HEK293T (cell line): ENCODE measurements at regions not wholly inside any gene's neighbourhood (a gene's known extent, or its start where the extent isn't known, plus 50 kb on each side); places are given as distances from the start of the nearest gene placed in this dataset.

ENCODE experiments used
- CTCF ChIA-PET: fragments of 350-600 bp; formaldehyde crosslinking; extraction: SDS; loops from one replicate; lab custom pipeline; 2021; ENCODE audit warnings: antibody characterized with exemption, inconsistent platforms; lab: Yijun Ruan, JAX
- POLR2A ChIA-PET: fragments of 350-600 bp; formaldehyde crosslinking; extraction: SDS; loops from one replicate; lab custom pipeline; 2020; ENCODE audit warnings: antibody characterized with exemption, inconsistent platforms; lab: Yijun Ruan, JAX
- DNase-seq: peaks from one replicate; pipeline ENCODE4 v3.0.0; 2012; ENCODE audit warnings: mixed read lengths; ENCODE audit errors: extremely low spot score
- ARNT ChIP-seq: fragments of 450-650 bp; IDR thresholded peaks from 2 replicates; pipeline ENCODE4 v1.6.1; 2017; ENCODE audit warnings: mild to moderate bottlenecking
- BHLHE40 ChIP-seq: fragments of 450-650 bp; IDR thresholded peaks from 2 replicates; pipeline ENCODE4 v1.6.1; 2016; ENCODE audit warnings: mild to moderate bottlenecking, moderate library complexity, borderline replicate concordance
- CTBP1 ChIP-seq: fragments of 450-650 bp; IDR thresholded peaks from 2 replicates; pipeline ENCODE4 v1.6.1; 2016; ENCODE audit warnings: borderline replicate concordance
- ELF4 ChIP-seq: fragments of 450-650 bp; IDR thresholded peaks from 2 replicates; pipeline ENCODE4 v1.6.1; 2017; ENCODE audit warnings: antibody characterized with exemption
- FOXA1 ChIP-seq: fragments of 450-650 bp; IDR thresholded peaks from 2 replicates; pipeline ENCODE4 v1.6.1; 2016; ENCODE audit warnings: mild to moderate bottlenecking
- FOXK2 ChIP-seq: fragments of 450-650 bp; IDR thresholded peaks from 2 replicates; pipeline ENCODE4 v1.6.1; 2016; ENCODE audit warnings: mild to moderate bottlenecking
- FOXM1 ChIP-seq: fragments of 450-650 bp; IDR thresholded peaks from 2 replicates; pipeline ENCODE4 v1.6.1; 2017; ENCODE audit warnings: mild to moderate bottlenecking, borderline replicate concordance
- HDGF ChIP-seq: fragments of 450-650 bp; IDR thresholded peaks from 2 replicates; pipeline ENCODE4 v1.6.1; 2017; ENCODE audit warnings: antibody characterized with exemption, borderline replicate concordance
- L3MBTL2 ChIP-seq: fragments of 450-650 bp; conservative IDR thresholded peaks from 2 replicates; pipeline ENCODE4 v1.6.1; 2016; ENCODE audit warnings: mild to moderate bottlenecking
- LEF1 ChIP-seq: fragments of 450-650 bp; IDR thresholded peaks from 2 replicates; pipeline ENCODE4 v1.6.1; 2017; ENCODE audit warnings: mild to moderate bottlenecking, borderline replicate concordance
- NFRKB ChIP-seq: fragments of 450-650 bp; IDR thresholded peaks from 2 replicates; pipeline ENCODE4 v1.6.1; 2016; ENCODE audit warnings: mild to moderate bottlenecking, moderate library complexity
- SP1 ChIP-seq: fragments of 450-650 bp; IDR thresholded peaks from 2 replicates; pipeline ENCODE4 v1.6.1; 2017
- SUZ12 ChIP-seq: fragments of 450-650 bp; IDR thresholded peaks from 2 replicates; pipeline ENCODE4 v1.6.1; 2016; ENCODE audit warnings: mild to moderate bottlenecking
- TARDBP ChIP-seq: fragments of 450-650 bp; IDR thresholded peaks from 2 replicates; pipeline ENCODE4 v1.6.1; 2016
- ZNF384 ChIP-seq: fragments of 450-650 bp; IDR thresholded peaks from 2 replicates; pipeline ENCODE4 v1.6.1; 2016
- TF ChIP-seq, protein P1 (sequence below): fragments of 450-650 bp; IDR thresholded peaks from 2 replicates; pipeline ENCODE4 v1.6.1; 2016

DNA sequence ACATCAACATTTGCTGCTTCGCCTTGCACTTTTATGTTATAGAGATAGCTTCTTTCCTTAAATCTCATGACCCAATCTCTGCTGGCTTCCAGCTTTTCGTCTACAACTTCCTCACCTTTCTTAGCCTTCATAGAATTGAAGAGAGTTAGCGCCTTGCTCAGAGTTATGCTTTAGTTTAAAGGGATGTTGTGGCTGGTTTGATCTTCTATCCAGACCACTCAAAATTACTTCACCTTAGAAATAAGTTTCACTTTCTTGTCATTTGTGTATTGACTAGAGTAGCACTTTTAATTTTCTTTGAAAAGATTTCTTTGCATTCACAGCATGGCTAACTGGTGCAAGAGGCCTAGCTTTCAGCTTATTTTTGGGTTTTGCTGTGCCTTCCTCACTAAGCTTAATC is 414.2 kb downstream of the ZNF608 start:
- POLR2A ChIA-PET: no interaction called here
- no peak for TF ChIP-seq BHLHE40
- CTCF ChIA-PET: no interaction called here
- no peak for DNase-seq

DNA sequence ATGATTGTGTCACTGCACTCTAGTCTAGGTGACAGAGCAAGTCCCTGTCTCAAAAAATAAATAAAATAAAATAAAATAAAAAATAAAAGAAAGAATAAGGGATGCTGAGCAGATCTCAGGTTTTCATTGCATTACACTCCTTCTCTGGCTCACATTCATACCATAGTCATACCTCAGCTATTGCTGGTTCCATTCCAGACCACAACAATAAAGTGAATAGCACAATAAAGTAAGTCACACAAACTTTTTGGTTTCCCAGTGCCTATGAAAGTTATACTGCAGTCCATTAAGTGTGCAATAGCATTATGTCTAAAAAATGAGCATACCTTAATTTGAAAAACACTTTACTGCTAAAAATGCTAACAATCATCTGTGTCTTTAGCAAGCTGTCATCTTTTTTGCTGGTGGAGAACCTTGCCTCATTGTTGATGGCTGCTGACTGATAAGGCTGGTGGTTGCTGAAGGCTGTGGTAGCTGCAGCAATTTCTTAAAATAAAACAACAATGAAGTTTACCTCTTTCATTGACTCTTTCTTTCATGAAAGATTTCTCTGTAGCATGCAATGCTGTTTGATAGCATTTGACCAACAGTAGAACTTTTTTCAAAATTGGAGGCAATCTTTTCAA is 415.7 kb downstream of the ZNF608 start:
- ChIA-PET POLR2A (no interaction called here), CTCF (interaction anchor here (0.5 kb wide), 2 partner anchors 24 to 52 kb away, joined by 3 to 4 read pairs; no protein-coding TSS in a partner anchor)
- TF ChIP-seq ARNT: no peak
- no peak for TF ChIP-seq FOXM1
- no peak for TF ChIP-seq SP1
- TF ChIP-seq ELF4: no peak
- TF ChIP-seq NFRKB: no peak
- TF ChIP-seq, protein P1, sequence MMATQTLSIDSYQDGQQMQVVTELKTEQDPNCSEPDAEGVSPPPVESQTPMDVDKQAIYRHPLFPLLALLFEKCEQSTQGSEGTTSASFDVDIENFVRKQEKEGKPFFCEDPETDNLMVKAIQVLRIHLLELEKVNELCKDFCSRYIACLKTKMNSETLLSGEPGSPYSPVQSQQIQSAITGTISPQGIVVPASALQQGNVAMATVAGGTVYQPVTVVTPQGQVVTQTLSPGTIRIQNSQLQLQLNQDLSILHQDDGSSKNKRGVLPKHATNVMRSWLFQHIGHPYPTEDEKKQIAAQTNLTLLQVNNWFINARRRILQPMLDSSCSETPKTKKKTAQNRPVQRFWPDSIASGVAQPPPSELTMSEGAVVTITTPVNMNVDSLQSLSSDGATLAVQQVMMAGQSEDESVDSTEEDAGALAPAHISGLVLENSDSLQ: no peak
- no peak for TF ChIP-seq CTBP1
- no peak for TF ChIP-seq ZNF384
- TF ChIP-seq LEF1: no peak
- TF ChIP-seq FOXA1: no peak
- no peak for TF ChIP-seq L3MBTL2
- DNase-seq: no peak

DNA sequence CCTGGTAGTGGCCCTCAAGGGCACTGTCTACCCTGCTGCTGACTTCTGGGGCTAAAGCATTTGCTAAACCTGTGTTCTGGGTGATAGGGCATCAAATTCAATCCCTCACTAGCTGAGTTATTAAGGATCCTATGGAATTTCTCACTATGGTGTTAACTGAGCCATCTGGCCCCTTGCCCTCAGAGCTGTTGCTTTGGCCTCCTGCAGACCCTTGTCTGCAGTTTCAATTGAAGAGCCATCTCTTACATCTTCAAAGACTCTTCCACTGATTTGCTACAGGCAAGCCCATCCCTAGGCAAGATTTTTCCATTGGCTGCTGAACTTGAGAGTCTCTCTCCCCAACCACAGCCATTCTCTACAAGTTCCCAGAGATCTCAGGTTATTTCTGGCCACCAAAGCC is 418.2 kb downstream of the ZNF608 start:
- ChIA-PET POLR2A (no interaction called here), CTCF (no interaction called here)
- TF ChIP-seq LEF1 (no peak), TARDBP (no peak)
- no peak for DNase-seq

DNA sequence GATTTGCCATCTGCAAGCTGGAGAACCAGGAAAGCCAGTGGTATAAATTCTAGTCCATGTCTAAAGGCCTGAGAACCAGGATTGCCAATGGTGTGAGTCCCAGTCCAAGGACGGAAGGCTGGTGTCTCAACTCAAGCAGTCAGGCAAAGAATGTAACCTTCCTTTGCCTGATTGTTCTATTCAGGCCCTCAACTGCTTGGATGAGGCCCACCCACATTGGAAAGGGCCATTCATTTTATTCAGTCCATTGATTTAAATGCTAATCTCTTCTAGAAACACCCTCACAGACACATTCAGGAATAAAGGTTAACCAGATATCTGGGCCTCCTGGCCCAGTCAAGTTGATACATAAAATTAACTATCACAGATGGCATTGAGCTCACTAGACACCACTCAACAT is 427.8 kb downstream of the ZNF608 start:
- CTCF ChIA-PET: no interaction called here
- DNase-seq: no peak
- POLR2A ChIA-PET: no interaction called here
- TF ChIP-seq BHLHE40 (no peak), HDGF (no peak), SUZ12 (no peak), LEF1 (no peak), ZNF384 (no peak), FOXK2 (no peak), SP1 (no peak), ELF4 (no peak), TARDBP (no peak), L3MBTL2 (no peak)
- TF ChIP-seq, protein P1: no peak

DNA sequence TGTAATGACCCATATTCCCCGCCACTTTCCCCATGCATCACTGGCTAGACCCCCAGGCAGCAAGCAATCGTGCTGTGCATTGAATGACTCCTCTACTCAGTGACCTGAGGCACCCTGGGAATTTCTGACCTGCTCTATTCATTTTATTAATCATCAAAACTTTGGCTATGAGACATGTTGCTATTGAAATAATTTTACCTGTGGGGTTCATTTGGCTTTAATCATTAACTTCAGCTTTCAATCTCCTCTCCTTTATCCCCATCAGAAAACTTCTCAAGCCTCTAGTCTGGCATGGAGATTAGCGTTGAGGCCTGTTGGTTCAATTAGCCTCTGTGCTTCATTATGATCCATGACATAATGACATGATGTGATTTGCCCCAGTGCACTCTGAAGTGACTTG is 429.0 kb downstream of the ZNF608 start:
- CTCF ChIA-PET: no interaction called here
- TF ChIP-seq CTBP1: no peak
- TF ChIP-seq FOXK2: no peak
- no peak for TF ChIP-seq ZNF384
- TF ChIP-seq, protein P1: no peak
- no peak for TF ChIP-seq L3MBTL2
- TF ChIP-seq TARDBP: no peak
- DNase-seq: no peak
- POLR2A ChIA-PET: no interaction called here

DNA sequence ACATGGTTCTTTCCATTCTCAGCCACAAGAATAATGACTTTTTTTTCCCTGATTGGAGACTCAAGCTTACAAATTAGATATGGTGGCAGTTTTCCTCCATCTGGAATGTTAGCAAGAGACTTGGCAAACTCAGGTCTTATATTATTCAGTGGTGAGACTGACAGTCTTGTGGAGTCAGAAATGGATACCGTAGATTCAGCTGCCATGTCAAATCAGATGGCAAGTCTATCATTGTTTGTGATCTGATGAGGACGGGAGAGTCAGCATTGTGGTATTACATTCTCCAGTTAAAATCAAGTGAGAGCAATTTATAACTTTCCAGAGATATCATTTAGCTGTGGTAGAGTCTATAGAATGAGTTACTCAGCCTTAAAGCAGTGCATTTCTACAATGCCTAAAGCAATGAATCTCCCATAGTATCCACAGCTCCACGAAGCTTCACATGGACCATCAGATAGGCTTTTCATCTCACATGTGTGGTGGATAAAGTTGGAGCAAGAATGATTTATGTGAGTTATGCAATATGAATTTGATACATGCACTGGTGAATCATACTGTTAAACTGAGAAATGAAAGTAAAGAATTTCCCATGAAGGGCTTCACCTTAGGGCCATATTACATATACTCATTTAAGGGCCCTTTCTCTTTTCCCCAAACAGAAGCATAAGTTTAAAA is 430.6 kb downstream of the ZNF608 start:
- TF ChIP-seq FOXK2 (no peak), FOXA1 (no peak), HDGF (no peak), FOXM1 (no peak), ARNT (no peak), CTBP1 (no peak), ELF4 (no peak), BHLHE40 (no peak), NFRKB (no peak), L3MBTL2 (no peak), SUZ12 (no peak), ZNF384 (no peak), TARDBP (no peak), SP1 (no peak), LEF1 (no peak)
- TF ChIP-seq, protein P1: no peak
- ChIA-PET POLR2A (no interaction called here), CTCF (interaction anchor here (0.6 kb wide), 1 partner anchor 15 kb away, joined by 3 read pairs; no protein-coding TSS in a partner anchor)
- DNase-seq: no peak
